RWPE1 (cell line): ENCODE measurements at regions not wholly inside any gene's neighbourhood (a gene's known extent, or its start where the extent isn't known, plus 50 kb on each side); places are given as distances from the start of the nearest gene placed in this dataset.

Experiments
- CTCF ChIA-PET: fragments of 350-600 bp; sonication (Branson Sonifier 250); formaldehyde crosslinking; extraction: SDS; loops from one replicate; lab custom pipeline; 2021; lab: Yijun Ruan, JAX
- POLR2A ChIA-PET: fragments of 400-600 bp; formaldehyde crosslinking; extraction: SDS; loops from one replicate; lab custom pipeline; 2020; ENCODE audit warnings: antibody characterized with exemption; ENCODE audit not compliant: low non-redundant PET; lab: Yijun Ruan, JAX
- DNase-seq: peaks from one replicate; pipeline ENCODE4 v3.0.0; 2012; ENCODE audit warnings: low spot score
- H3K27ac ChIP-seq: fragments of 450-650 bp; 2 replicates; pipeline ENCODE4 v1.5.1; 2017
- TF ChIP-seq, protein P1 (sequence below): fragments of 450-650 bp; conservative IDR thresholded peaks from 2 replicates; pipeline ENCODE4 v1.5.1; 2017; ENCODE audit warnings: low read depth, mild to moderate bottlenecking

- POLR2A ChIA-PET = no interaction called here
- no peak for DNase-seq
- TF ChIP-seq, protein P1, sequence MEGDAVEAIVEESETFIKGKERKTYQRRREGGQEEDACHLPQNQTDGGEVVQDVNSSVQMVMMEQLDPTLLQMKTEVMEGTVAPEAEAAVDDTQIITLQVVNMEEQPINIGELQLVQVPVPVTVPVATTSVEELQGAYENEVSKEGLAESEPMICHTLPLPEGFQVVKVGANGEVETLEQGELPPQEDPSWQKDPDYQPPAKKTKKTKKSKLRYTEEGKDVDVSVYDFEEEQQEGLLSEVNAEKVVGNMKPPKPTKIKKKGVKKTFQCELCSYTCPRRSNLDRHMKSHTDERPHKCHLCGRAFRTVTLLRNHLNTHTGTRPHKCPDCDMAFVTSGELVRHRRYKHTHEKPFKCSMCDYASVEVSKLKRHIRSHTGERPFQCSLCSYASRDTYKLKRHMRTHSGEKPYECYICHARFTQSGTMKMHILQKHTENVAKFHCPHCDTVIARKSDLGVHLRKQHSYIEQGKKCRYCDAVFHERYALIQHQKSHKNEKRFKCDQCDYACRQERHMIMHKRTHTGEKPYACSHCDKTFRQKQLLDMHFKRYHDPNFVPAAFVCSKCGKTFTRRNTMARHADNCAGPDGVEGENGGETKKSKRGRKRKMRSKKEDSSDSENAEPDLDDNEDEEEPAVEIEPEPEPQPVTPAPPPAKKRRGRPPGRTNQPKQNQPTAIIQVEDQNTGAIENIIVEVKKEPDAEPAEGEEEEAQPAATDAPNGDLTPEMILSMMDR = no peak
- H3K27ac ChIP-seq = peak overlapping the region; percentile 95
- CTCF ChIA-PET = no interaction called here
Measured at GRCh38 chr22:46039535-46039934, 62.6 kb upstream of the WNT7B start.

DNA sequence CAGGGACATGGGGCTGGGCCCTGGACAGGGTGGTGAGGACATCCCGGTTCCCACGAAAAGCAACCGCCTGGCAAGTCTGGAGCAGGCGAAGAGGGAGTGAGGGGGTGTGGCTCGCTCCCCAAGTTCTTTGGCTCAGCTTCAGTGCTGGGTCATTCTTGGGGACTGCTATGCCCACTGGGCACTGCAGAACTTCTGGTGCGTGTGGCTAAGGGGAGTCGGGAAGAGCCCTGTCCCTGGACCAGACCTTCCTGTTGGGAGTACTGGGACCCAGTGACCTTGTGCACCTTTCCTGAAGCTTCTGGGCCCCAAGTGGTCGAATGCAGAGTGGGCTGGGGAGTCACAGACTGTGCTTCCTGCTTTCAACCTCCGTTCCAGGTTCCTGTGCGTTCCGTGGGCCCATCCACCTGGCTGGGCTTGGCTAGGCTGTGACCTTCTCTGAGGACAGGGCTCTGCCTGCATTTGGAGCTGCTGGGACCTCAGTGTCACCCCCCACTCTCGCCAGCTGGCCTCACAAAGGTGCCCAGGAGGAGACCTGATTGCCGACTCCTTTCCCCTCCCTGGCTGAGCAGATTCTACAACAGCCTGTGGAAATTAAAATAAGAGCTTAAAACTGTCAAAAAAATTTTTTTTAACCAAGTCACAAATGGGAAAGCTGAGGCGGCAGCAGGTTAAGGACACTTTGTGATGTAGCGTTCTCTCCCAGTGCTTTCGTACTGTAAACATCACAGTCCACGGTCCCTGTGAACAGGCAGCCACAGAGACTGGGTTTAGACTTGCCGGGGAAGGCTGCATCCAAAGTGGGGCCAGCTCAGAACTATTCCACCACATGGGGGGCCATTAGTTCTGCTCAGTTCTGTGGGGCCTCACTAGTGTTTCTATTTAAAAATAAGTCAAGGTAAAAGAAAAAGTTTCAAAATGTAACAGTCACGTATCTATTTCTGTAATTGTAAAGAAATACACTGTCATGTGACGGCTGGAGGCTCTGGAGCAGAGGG, 63.8 kb upstream of the WNT7B start:
- ChIA-PET CTCF (interaction anchor here (0.6 to 1.1 kb wide), 3 partner anchors 14 to 235 kb away, joined by 3 to 9 read pairs (median 4); no protein-coding TSS in a partner anchor), POLR2A (no interaction called here)
- DNase-seq = no peak
- TF ChIP-seq, protein P1 = no peak
- H3K27ac ChIP-seq = peak overlapping the region; percentile 100

DNA sequence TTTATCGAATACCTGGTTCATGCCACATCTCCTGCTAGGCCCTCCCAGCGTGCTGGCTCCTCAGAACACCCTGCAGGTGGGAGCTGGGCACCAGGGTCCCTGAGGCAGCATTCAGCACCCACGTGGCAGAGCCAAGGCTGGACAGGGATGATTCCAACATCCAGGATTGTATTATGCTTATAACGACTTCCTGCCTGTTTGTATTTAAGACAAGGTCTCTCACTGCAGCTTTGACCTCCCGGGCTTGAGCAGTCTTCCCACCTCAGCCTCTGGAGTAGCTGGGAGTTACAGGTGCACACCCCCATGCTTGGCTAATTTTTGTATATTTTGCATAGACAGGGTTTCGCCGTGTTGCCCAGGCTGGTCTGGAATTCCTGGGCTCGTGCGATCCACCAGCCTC, 64.7 kb upstream of the WNT7B start:
- H3K27ac ChIP-seq = peak overlapping the region; percentile 100
- no peak for DNase-seq
- TF ChIP-seq, protein P1 = no peak
- POLR2A ChIA-PET = no interaction called here
- CTCF ChIA-PET = interaction anchor here (0.7 to 1.1 kb wide), 2 partner anchors 13 to 235 kb away, joined by 4 to 9 read pairs; no protein-coding TSS in a partner anchor

DNA sequence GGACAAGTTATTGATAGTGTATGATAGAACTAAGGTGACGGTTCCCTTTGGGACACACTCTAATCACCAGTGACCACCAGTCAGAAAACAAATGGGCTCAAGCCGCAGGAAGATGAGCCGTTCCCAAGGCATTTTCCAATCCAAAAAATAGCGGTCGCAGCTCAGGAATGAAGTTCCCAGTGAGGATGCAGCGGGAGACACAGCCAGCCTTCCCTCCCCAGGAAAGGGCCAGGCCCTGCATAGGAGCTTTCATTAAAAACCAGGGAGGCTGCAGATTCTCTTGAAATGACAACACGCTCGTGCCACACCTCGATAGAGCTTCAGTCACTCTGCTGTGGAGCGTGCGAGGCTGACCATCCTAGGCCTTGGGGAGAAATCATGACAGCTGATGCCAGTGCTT, 65.8 kb upstream of the WNT7B start:
- DNase-seq = no peak
- peak overlapping the region; percentile 100 for H3K27ac ChIP-seq
- ChIA-PET CTCF (interaction anchor here (0.6 to 0.9 kb wide), 3 partner anchors 21 to 264 kb away, joined by 3 to 5 read pairs (median 4); no protein-coding TSS in a partner anchor), POLR2A (interaction anchor here (1.0 kb wide), 1 partner anchor 34 kb away, joined by 3 read pairs; no protein-coding TSS in a partner anchor)
- TF ChIP-seq, protein P1 = no peak

DNA sequence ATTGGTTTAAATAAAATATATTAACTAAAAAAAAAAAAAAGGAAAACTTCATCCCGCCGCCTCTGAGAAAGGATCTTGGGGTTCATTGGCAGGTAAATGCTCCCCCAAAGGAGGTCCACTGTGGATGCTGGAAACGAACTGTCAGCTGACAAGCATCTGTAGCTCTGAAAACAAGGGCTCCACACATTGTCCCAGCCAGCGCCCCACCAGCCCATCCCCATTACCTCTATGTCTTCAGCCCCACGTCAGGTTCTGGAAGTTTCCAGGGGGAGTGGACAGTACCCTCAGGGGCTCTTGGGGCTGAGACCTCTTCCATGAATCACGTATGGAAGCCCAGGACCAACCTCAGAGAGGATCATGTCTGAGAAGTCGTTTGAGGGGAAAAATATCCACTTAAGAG, 66.4 kb upstream of the WNT7B start:
- no peak for DNase-seq
- TF ChIP-seq, protein P1 = no peak
- H3K27ac ChIP-seq = peak overlapping the region; percentile 100
- POLR2A ChIA-PET = interaction anchor here (1.0 kb wide), 1 partner anchor 35 kb away, joined by 3 read pairs; no protein-coding TSS in a partner anchor
- CTCF ChIA-PET = interaction anchor here (0.8 to 0.9 kb wide), 2 partner anchors 20 to 37 kb away, joined by 3 to 5 read pairs; no protein-coding TSS in a partner anchor
